ENCODE measurements at regions not wholly inside any gene's neighbourhood (a gene's known extent, or its start where the extent isn't known, plus 50 kb on each side); places are given as distances from the start of the nearest gene placed in this dataset.

- no peak overlapping the region for H2AK5ac ChIP-seq (ENCODE audit: low read depth, low read length)
- no peak overlapping the region for H4K8ac ChIP-seq (ENCODE audit: low read depth in 2 of 2, low read length in 2 of 2)
- in situ Hi-C loops (cut with MboI; ENCODE audit: low sequenced_read_pairs), result no loop called here
- no peaks in the 10 kb centered on the region for H4K20me1 ChIP-seq (ENCODE audit: insufficient read depth, low read length)
- H3K36me3 ChIP-seq (ENCODE audit: control insufficient read depth, insufficient read depth, low read length), result no peaks in the 10 kb centered on the region
- H3K18ac ChIP-seq (ENCODE audit: low read depth, low read length), result no peak overlapping the region
- H3K4me3 ChIP-seq (ENCODE audit: insufficient read depth, low read depth, low read length), result no peak overlapping the region
- no peak overlapping the region for H3K9ac ChIP-seq (ENCODE audit: low read depth, low read length)
- 67% methylated on average over 1 of the region's 4 CpGs; no CpG with 5 or more reads in 1 of the 2 experiments for WGBS, 2 experiments (ENCODE audit: extremely low coverage in 2 of 2, insufficient read length in 1 of 2)
- no peak for ATAC-seq (ENCODE audit: low read depth)
- H2BK5ac ChIP-seq (ENCODE audit: low read depth, low read length, poor library complexity, severe bottlenecking), result no peak overlapping the region
- intact Hi-C loops (cut with micrococcal nuclease), result no loop called here
- H3K14ac ChIP-seq (replicated peaks; ENCODE audit: low read depth, low read length), result no peak overlapping the region
- H3K4me2 ChIP-seq (ENCODE audit: low read depth, low read length), result no peak overlapping the region
- no TSS peak for BruUV-seq (replicated peaks)
- ChIA-PET CTCF (no interaction called here), POLR2A (ENCODE audit: unreplicated experiment) (no interaction called here)
- no peaks in the 10 kb centered on the region for H3K27me3 ChIP-seq (ENCODE audit: control insufficient read depth, insufficient read depth, low read length)
- no peaks in the 10 kb centered on the region for H3K9me3 ChIP-seq (ENCODE audit: control insufficient read depth, insufficient read depth, low read length)
- H2BK15ac ChIP-seq (ENCODE audit: low read depth, low read length), result no peak overlapping the region
- H3K9me1 ChIP-seq (ENCODE audit: insufficient read depth, low read length), result no peaks in the 10 kb centered on the region
- no peak overlapping the region for H3K56ac ChIP-seq (ENCODE audit: extremely low read depth, insufficient read depth, low read length)
- DNase-seq, result no peak
- no peaks in the 10 kb centered on the region for H3K4me1 ChIP-seq (ENCODE audit: control insufficient read depth, insufficient read depth, low read length)
- H2BK20ac ChIP-seq (ENCODE audit: low read depth, low read length), result no peak overlapping the region
- dilution Hi-C loops (cut with HindIII; ENCODE audit: low sequenced_read_pairs, unreplicated experiment), result no loop called here
- H3K79me1 ChIP-seq (ENCODE audit: low read depth in 1 of 2, low read length in 2 of 2), result no peaks in the 10 kb centered on the region
- no peak overlapping the region for H3K27ac ChIP-seq (ENCODE audit: insufficient read depth, low read length)
- H3K23ac ChIP-seq (ENCODE audit: low read depth, low read length), result no peak overlapping the region
- no peak overlapping the region for H2AFZ ChIP-seq (replicated peaks; ENCODE audit: low read length, poor library complexity)
- no peak overlapping the region for H4K5ac ChIP-seq (ENCODE audit: low read depth, low read length)
- no peak overlapping the region for H4K91ac ChIP-seq (ENCODE audit: insufficient read depth, low read depth, low read length)
- H2BK120ac ChIP-seq (ENCODE audit: low read depth, low read length), result no peak overlapping the region
- H3K4ac ChIP-seq (ENCODE audit: low read depth, low read length), result no peak overlapping the region
- no peak overlapping the region for H2AK9ac ChIP-seq (replicated peaks; ENCODE audit: low read depth, low read length, poor library complexity)
- TF ChIP-seq MXI1 (IDR thresholded peaks at IDR 0.05; ENCODE audit: borderline replicate concordance, low read depth, low read length) (no peak), BHLHE40 (IDR thresholded peaks at IDR 0.05; ENCODE audit: low read depth, low read length) (no peak), RFX5 (IDR thresholded peaks at IDR 0.05; ENCODE audit: low read depth, low read length) (no peak), NFE2L2 (IDR thresholded peaks at IDR 0.05; ENCODE audit: low read depth, low read length) (no peak), MAFK (IDR thresholded peaks at IDR 0.05; ENCODE audit: low read depth, low read length) (no peak), RAD21 (IDR thresholded peaks at IDR 0.05; ENCODE audit: low read length) (no peak), MAZ (IDR thresholded peaks at IDR 0.05; ENCODE audit: borderline replicate concordance, low read depth, low read length) (no peak)
Measured at GRCh38 chr18:56382541-56382940, 255.9 kb downstream of the TXNL1 start.

All from IMR-90 (cell line).